ENCODE measurements at regions not wholly inside any gene's neighbourhood (a gene's known extent, or its start where the extent isn't known, plus 50 kb on each side); places are given as distances from the start of the nearest gene placed in this dataset.
"Not testable (repeated sequence)": the region's sequence is repeated elsewhere in the genome, so short reads cannot be mapped to it uniquely, and the experiment has no call there.

GRCh38 chr10:81496626-81497025 is 378.4 kb upstream of the NRG3 start:
- TF ChIP-seq EZH2phosphoT487 (IDR thresholded peaks at IDR 0.05; ENCODE audit: low read depth, severe bottlenecking, unreplicated experiment) (no peak), CTCF (IDR thresholded peaks at IDR 0.05; ENCODE audit: poor library complexity) (no peak), EZH2 (IDR thresholded peaks at IDR 0.05; ENCODE audit: borderline replicate concordance) (no peak)
- Histone ChIP-seq H3K4me3 (no peak overlapping the region), H3K9me3 (ENCODE audit: low read depth) (no peaks in the 10 kb centered on the region)

GRCh38 chr10:81498011-81498551 is 376.9 kb upstream of the NRG3 start:
- no peaks in the 10 kb centered on the region for H3K9me2 ChIP-seq (replicated peaks; ENCODE audit: insufficient read depth)
- no peak overlapping the region for H3K4me2 ChIP-seq
- H3K36me3 ChIP-seq (replicated peaks; ENCODE audit: insufficient read depth, low read depth): no peaks in the 10 kb centered on the region
- H3K79me2 ChIP-seq: no peaks in the 10 kb centered on the region
- H2AFZ ChIP-seq: no peak overlapping the region
- TF ChIP-seq CTCF (IDR thresholded peaks at IDR 0.05; ENCODE audit: poor library complexity) (no peak), EZH2 (IDR thresholded peaks at IDR 0.05; ENCODE audit: borderline replicate concordance) (no peak), EZH2phosphoT487 (IDR thresholded peaks at IDR 0.05; ENCODE audit: low read depth, severe bottlenecking, unreplicated experiment) (no peak)
- no peak overlapping the region for H3K4me3 ChIP-seq
- H3K9me3 ChIP-seq (ENCODE audit: low read depth): no peaks in the 10 kb centered on the region
- H3K4me1 ChIP-seq (ENCODE audit: insufficient read depth): no peaks in the 10 kb centered on the region
- H3K27me3 ChIP-seq: no peaks in the 10 kb centered on the region
- 60% methylated on average over 3 of the region's 3 CpGs for WGBS (ENCODE audit: low lambda C conversion rate, missing lambda C conversion rate)
- H4K20me1 ChIP-seq (ENCODE audit: insufficient read depth, poor library complexity, severe bottlenecking): no peaks in the 10 kb centered on the region
- DNase-seq (ENCODE audit: low spot score): no peak
- no peak overlapping the region for H3K27ac ChIP-seq

More at GRCh38 chr10:81496626-81497025, 378.4 kb upstream of the NRG3 start:
- no peaks in the 10 kb centered on the region for H3K4me1 ChIP-seq (ENCODE audit: insufficient read depth)
- H3K4me2 ChIP-seq: no peak overlapping the region
- DNase-seq (ENCODE audit: low spot score): no peak
- H3K79me2 ChIP-seq: no peaks in the 10 kb centered on the region
- H3K27me3 ChIP-seq: no peaks in the 10 kb centered on the region
- no peaks in the 10 kb centered on the region for H3K36me3 ChIP-seq (replicated peaks; ENCODE audit: insufficient read depth, low read depth)
- no peaks in the 10 kb centered on the region for H3K9me2 ChIP-seq (replicated peaks; ENCODE audit: insufficient read depth)
- no peak overlapping the region for H2AFZ ChIP-seq
- no peaks in the 10 kb centered on the region for H4K20me1 ChIP-seq (ENCODE audit: insufficient read depth, poor library complexity, severe bottlenecking)
- H3K27ac ChIP-seq: no peak overlapping the region

DNA sequence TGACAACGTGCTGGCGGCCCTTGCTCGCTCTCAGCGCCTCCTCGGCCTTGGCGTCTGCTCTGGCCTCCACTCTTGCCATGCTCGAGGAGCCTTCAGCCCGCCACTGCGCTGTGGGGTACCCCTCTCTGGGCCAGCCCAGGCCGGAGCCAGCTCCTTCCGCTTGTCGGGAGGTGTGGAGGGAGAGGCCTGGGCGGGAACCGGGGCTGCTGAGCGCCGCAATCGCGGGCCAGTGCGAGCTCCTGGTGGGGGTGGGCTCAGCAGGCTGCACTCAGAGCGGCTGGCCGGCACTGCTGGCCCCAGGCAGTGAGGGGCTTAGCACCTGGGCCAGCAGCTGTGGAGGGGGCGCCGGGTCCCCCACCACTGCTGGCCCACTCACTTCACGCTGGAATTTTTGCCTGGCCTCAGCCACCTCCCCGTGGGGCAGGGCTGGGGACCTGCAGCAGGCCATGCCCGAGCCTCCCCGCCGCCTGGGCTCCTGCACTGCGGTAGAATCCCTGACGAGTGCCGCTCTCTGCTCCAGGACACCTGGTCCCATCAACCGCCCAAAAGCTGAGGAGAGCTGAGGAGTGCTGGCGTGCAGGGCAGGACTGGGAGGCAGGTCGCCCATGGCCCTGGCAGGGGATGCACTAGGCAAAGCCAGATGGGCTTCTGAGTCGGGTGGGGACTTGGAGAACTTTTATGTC is 372.2 kb upstream of the NRG3 start:
- WGBS (ENCODE audit: low lambda C conversion rate, missing lambda C conversion rate): 96% methylated on average over 34 of the region's 35 CpGs
- Histone ChIP-seq H3K27ac (no peak overlapping the region), H2AFZ (no peak overlapping the region), H3K79me2 (no peaks in the 10 kb centered on the region), H3K4me2 (no peak overlapping the region), H3K4me3 (no peak overlapping the region), H3K36me3 (replicated peaks; ENCODE audit: insufficient read depth, low read depth) (no peaks in the 10 kb centered on the region), H3K9me2 (replicated peaks; ENCODE audit: insufficient read depth) (no peaks in the 10 kb centered on the region), H3K27me3 (no peaks in the 10 kb centered on the region), H4K20me1 (ENCODE audit: insufficient read depth, poor library complexity, severe bottlenecking) (no peaks in the 10 kb centered on the region), H3K9me3 (ENCODE audit: low read depth) (no peaks in the 10 kb centered on the region), H3K4me1 (ENCODE audit: insufficient read depth) (no peaks in the 10 kb centered on the region)
- TF ChIP-seq EZH2phosphoT487 (IDR thresholded peaks at IDR 0.05; ENCODE audit: low read depth, severe bottlenecking, unreplicated experiment): no peak
- TF ChIP-seq EZH2 (IDR thresholded peaks at IDR 0.05; ENCODE audit: borderline replicate concordance): no peak
- TF ChIP-seq CTCF (IDR thresholded peaks at IDR 0.05; ENCODE audit: poor library complexity): no peak
- no peak for DNase-seq (ENCODE audit: low spot score)

GRCh38 chr10:81505777-81506176 is 369.2 kb upstream of the NRG3 start:
- not testable (repeated sequence) for H3K9me2 ChIP-seq (replicated peaks; ENCODE audit: insufficient read depth); H3K4me2 ChIP-seq; H3K4me1 ChIP-seq (ENCODE audit: insufficient read depth); H3K27me3 ChIP-seq; H3K79me2 ChIP-seq; H3K4me3 ChIP-seq; DNase-seq (ENCODE audit: low spot score); H4K20me1 ChIP-seq (ENCODE audit: insufficient read depth, poor library complexity, severe bottlenecking); H2AFZ ChIP-seq; H3K9me3 ChIP-seq (ENCODE audit: low read depth); H3K36me3 ChIP-seq (replicated peaks; ENCODE audit: insufficient read depth, low read depth); H3K27ac ChIP-seq
- 97% methylated on average over 16 of the region's 25 CpGs for WGBS (ENCODE audit: low lambda C conversion rate, missing lambda C conversion rate)
